ENCODE measurements at regions not wholly inside any gene's neighbourhood (a gene's known extent, or its start where the extent isn't known, plus 50 kb on each side); places are given as distances from the start of the nearest gene placed in this dataset.

DNA sequence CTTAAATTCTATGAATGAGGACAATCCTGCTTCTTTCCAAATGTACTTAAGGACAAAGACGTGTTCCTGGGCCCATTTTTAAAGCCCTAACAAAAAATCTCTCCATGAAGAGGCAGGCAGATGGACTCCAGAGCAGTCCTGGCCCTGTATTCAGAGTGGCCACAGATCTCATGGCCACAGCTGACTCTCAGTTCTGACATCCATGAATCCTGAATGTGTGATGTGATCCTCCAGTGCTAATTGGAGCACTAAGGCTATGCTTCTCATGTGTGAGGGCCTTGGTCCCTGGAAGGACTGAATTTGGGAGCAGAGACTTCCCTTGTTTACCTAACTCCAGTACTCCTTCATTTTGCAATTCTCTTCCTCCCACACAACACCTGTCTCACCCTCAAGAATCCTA, 373.0 kb downstream of the AGTPBP1 start:
- TF ChIP-seq, protein P1, sequence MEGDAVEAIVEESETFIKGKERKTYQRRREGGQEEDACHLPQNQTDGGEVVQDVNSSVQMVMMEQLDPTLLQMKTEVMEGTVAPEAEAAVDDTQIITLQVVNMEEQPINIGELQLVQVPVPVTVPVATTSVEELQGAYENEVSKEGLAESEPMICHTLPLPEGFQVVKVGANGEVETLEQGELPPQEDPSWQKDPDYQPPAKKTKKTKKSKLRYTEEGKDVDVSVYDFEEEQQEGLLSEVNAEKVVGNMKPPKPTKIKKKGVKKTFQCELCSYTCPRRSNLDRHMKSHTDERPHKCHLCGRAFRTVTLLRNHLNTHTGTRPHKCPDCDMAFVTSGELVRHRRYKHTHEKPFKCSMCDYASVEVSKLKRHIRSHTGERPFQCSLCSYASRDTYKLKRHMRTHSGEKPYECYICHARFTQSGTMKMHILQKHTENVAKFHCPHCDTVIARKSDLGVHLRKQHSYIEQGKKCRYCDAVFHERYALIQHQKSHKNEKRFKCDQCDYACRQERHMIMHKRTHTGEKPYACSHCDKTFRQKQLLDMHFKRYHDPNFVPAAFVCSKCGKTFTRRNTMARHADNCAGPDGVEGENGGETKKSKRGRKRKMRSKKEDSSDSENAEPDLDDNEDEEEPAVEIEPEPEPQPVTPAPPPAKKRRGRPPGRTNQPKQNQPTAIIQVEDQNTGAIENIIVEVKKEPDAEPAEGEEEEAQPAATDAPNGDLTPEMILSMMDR (IDR thresholded peaks at IDR 0.05): no peak
- TF ChIP-seq EP300 (IDR thresholded peaks at IDR 0.05) (no peak), POLR2A (IDR thresholded peaks at IDR 0.05) (no peak)
